Fibroblast of pulmonary artery (primary cell): ENCODE measurements at regions not wholly inside any gene's neighbourhood (a gene's known extent, or its start where the extent isn't known, plus 50 kb on each side); places are given as distances from the start of the nearest gene placed in this dataset.

Experiments used
- DNase-seq: peaks from one replicate; pipeline ENCODE4 v3.0.0-alpha.2; 2010; ENCODE audit warnings: low read depth
- H3K4me3 ChIP-seq: replicated peaks from 2 replicates; pipeline ENCODE4 v1.5.1; 2011; ENCODE audit warnings: low read depth, mild to moderate bottlenecking, control low read depth, low read length, moderate library complexity
- TF ChIP-seq, protein P1 (sequence below): IDR thresholded peaks from 2 replicates; pipeline ENCODE4 v1.5.1; 2011; ENCODE audit warnings: mild to moderate bottlenecking, control low read depth, low read length, inconsistent platforms; ENCODE audit errors: missing control alignments

DNA sequence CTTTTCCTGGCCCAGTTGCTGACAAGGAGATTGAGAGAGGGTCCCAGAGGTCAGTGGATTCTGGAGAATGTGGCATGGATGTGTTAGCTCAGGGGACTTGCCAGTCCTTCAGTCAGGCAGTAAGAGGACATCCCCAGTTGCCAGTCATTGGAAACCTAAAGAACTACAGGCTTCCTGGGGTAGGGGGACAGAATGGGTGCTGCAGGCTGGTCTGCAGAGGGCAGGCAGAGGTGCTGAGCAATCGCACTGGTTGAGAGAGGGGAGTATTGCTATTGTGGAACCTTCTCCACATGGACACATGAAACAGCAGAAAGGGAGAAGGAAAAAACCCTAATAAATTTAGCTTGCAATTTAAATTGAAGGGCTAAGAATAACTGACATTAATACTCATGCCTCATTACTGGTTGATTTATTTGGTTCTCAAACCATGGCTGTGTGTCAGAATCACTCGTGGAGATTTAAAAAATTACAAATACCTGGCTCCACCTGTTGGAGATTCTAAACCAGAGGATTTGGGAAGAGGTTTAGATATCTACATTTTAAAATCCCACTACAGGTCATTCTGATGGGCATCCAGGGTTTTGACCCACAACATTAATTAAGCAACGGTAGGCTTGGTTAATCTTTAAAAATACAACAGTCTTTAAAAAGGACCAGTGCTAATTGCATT is 71.2 kb upstream of the SLC38A2 start:
- H3K4me3 ChIP-seq, result no peak overlapping the region
- DNase-seq, result no peak
- TF ChIP-seq, protein P1, sequence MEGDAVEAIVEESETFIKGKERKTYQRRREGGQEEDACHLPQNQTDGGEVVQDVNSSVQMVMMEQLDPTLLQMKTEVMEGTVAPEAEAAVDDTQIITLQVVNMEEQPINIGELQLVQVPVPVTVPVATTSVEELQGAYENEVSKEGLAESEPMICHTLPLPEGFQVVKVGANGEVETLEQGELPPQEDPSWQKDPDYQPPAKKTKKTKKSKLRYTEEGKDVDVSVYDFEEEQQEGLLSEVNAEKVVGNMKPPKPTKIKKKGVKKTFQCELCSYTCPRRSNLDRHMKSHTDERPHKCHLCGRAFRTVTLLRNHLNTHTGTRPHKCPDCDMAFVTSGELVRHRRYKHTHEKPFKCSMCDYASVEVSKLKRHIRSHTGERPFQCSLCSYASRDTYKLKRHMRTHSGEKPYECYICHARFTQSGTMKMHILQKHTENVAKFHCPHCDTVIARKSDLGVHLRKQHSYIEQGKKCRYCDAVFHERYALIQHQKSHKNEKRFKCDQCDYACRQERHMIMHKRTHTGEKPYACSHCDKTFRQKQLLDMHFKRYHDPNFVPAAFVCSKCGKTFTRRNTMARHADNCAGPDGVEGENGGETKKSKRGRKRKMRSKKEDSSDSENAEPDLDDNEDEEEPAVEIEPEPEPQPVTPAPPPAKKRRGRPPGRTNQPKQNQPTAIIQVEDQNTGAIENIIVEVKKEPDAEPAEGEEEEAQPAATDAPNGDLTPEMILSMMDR, result no peak

DNA sequence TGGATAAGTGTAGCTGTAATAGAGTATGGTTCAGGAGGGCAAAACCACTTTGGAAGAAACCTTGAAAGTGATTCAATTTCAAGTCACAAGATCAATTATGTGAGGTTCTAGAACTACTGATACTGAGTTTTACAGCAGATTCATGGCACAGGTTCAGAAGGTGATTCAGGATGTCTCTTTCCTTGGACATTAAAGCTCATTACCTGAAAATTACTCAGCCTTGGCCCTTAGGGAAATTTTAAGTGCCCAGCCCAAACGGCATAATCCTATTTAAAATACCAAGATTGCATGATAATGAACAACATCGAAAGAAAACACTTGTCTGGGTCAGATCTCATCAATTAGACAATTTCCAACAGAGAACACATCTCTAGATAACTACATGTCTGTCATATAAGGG is 70.2 kb upstream of the SLC38A2 start:
- H3K4me3 ChIP-seq, result no peak overlapping the region
- DNase-seq, result no peak
- TF ChIP-seq, protein P1, result no peak

DNA sequence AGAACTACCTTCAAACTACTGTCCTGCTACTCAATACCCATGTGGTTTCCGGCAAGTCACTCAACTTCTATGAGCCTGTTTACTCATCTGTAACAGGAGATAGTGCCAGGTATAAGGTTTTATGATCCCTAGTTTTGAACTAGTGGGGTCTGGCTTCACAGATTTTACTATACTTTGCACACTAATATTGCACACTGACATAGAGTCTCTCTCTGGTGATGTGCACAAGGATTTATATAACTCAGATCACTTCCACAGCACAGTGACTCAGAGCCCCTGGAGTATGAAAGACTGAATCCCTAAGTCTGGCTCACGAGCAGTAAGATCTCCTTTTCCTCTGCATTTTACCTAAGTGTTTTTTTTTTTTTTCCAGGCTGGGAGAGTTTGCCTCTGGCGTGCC is 69.7 kb upstream of the SLC38A2 start:
- TF ChIP-seq, protein P1, result no peak
- peak; percentile 63 for DNase-seq
- H3K4me3 ChIP-seq, result no peak overlapping the region

DNA sequence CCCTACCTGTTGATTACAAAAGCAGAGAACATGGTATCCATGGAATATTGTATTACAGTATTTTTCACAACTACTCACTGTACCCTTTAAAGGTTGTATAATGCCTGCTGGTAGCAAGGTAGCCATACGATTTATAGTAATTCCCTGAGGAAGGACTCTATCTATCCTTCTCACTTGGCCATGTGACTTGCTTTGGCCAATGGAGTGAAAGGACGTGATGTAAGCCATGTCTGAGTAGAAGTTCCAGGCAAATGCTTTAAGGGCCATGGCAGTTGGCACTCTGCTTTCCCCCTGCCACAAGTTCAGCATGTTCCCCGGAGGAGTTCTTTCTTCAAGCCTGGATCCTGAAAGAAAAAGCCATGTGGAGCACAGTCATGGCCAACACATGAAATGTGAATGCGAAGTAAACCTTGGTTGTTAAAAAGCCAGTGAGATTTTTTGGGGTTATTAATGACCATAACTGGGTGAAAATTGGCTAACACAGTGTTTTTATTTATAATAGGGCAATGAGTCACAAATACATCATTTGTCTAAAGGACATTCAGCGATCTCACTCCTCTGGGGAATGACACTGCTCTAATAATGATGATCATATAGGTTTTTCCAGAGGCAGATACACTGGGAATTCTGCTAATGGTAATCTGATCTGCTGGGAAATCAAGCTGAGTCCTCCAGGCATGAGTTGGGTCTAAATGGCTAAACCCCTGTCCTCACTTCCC is 67.4 kb upstream of the SLC38A2 start:
- H3K4me3 ChIP-seq, result no peak overlapping the region
- DNase-seq, result no peak
- TF ChIP-seq, protein P1, result no peak

DNA sequence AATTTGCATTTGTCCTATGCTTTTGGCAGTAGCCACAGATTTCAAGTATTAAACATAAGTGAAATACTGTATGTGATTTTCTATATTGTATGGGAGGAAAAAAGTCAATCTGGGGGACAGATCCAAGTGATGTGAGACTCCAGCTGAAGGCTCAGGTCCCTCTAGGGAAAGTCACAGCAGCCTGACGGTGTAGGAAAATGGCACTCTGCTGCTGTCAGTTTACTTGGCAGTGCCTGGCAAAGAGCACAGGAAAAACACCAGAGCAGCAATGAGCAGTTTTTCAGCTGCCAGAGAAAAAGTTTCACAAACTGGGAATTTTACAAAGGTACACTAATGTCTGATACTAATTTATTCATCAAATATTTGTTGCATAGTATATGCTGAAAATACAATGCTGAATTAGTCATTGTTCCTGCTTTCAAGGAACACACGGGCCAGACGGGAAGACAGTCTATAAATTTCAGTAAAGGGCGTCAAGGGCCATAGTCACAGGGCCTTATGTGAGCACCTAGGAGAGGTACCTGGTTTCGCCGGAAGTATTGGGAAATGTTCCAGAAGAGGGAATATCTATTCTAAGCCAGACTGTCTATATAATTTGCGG is 66.2 kb upstream of the SLC38A2 start:
- DNase-seq, result peak; percentile 29
- TF ChIP-seq, protein P1, result no peak

DNA sequence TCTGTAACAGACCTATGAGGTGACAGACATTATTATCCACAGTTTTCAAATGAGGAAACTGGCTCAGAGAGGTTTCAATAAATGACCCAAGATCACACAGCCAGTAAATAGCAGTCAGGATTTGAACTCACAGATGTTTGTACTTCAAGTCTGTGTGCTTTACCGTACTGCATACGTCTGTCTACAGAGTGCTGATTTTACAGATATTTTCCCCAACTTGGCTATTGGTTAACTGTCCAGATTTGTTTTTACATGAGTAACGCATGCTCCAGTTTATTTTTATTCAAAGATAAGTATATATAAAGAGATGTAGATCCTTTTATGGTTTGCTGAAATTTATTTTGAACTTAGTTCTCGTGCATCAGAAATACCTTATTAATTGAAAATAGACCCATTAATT is 65.7 kb upstream of the SLC38A2 start:
- TF ChIP-seq, protein P1, result no peak
- DNase-seq, result no peak
- H3K4me3 ChIP-seq, result no peak overlapping the region

More for the DNA sequence above, 66.2 kb upstream of the SLC38A2 start:
- H3K4me3 ChIP-seq, result no peak overlapping the region
